K562 (cell line): ENCODE measurements at regions not wholly inside any gene's neighbourhood (a gene's known extent, or its start where the extent isn't known, plus 50 kb on each side); places are given as distances from the start of the nearest gene placed in this dataset.

Experiments
- ATAC-seq: fragments of 200-7000 bp; cut with Tn5 transposase; 3 replicates; pipeline ENCODE4 v1.9.1; 2020; ENCODE audit warnings: moderate library complexity
- BruUV-seq: library from RNA; stranded (reverse); fragments of 400-500 nt; replicated peaks from 2 replicates; lab custom pipeline; 2021; lab: Mats Ljungman, UMichigan
- CTCF ChIA-PET: fragments of 300-600 bp; formaldehyde crosslinking; extraction: SDS; loops from one replicate; lab custom pipeline; 2021; ENCODE audit warnings: low intra/inter-chr PET ratio; lab: Yijun Ruan, JAX
- POLR2A ChIA-PET: fragments of 300-600, 350-650 bp; sonication (Branson Sonifier 250); formaldehyde crosslinking; extraction: SDS; loops from one replicate; lab custom pipeline; 2021; ENCODE audit warnings: antibody characterized with exemption, inconsistent platforms; lab: Yijun Ruan, JAX
- DNase-seq, 4 experiments: peaks; one replicate each; pipeline versions ENCODE4 v3.0.0 to v3.0.0-alpha.2; 2011 to 2018; ENCODE audit warnings: low spot score in 3 of 4, mixed read lengths in 3 of 4; ENCODE audit errors: extremely low read depth in 1 of 4
- FAIRE-seq: peaks from 2 replicates; lab custom pipeline; 2011; peaks lifted over from hg19 to GRCh38; lab: Jason Lieb, UNC
- H2AFZ ChIP-seq: 2 replicates; pipeline ENCODE4 v1.6.0; 2011; ENCODE audit warnings: low read depth, low read length, control low read depth, inconsistent platforms
- H3K27ac ChIP-seq: fragments of 200-600 bp; 3 replicates; pipeline ENCODE4 v1.8.0; 2011; ENCODE audit warnings: low read depth, mild to moderate bottlenecking, control low read depth, inconsistent platforms, low read length, moderate library complexity, mixed read lengths; ENCODE audit errors: extremely low read depth
- H3K27me3 ChIP-seq, 2 experiments: fragments of 300-600 bp in 1 of 2; 2 replicates in 1 of 2; 3 replicates in 1 of 2; pipeline versions ENCODE4 v1.6.0 to v1.8.0; 2011; ENCODE audit warnings: inconsistent platforms in 2 of 2, low read length in 2 of 2, mild to moderate bottlenecking in 1 of 2, mixed read lengths in 1 of 2, moderate library complexity in 1 of 2; ENCODE audit not compliant: control insufficient read depth in 2 of 2, insufficient read depth in 2 of 2
- H3K36me3 ChIP-seq: fragments of 300-600 bp; 3 replicates; pipeline ENCODE4 v1.8.0; 2011; ENCODE audit warnings: mild to moderate bottlenecking, low read length, inconsistent platforms; ENCODE audit not compliant: control insufficient read depth, insufficient read depth
- H3K4me1 ChIP-seq, 2 experiments: fragments of 200-600 bp in 1 of 2; replicated peaks in 1 of 2; 2 replicates in 1 of 2; 3 replicates in 1 of 2; pipeline versions ENCODE4 v1.5.1 to v1.8.0; 2011; ENCODE audit warnings: inconsistent platforms in 2 of 2, low read length in 2 of 2, mild to moderate bottlenecking in 1 of 2, mixed read lengths in 1 of 2, moderate library complexity in 1 of 2; ENCODE audit not compliant: control insufficient read depth in 2 of 2, insufficient read depth in 2 of 2
- H3K4me2 ChIP-seq: 2 replicates; pipeline ENCODE4 v1.6.1; 2011; ENCODE audit warnings: low read length, control low read depth, inconsistent platforms, mixed read lengths; ENCODE audit not compliant: insufficient read depth
- H3K4me3 ChIP-seq: fragments of 200-600 bp; sonication (generic), shearing (Covaris generic); 2 replicates; pipeline ENCODE4 v1.5.1; 2016; ENCODE audit warnings: control low read depth, inconsistent platforms
- H3K79me2 ChIP-seq: fragments of 200-600 bp; 3 replicates; pipeline ENCODE4 v1.8.0; 2011; ENCODE audit warnings: low read length, inconsistent platforms; ENCODE audit not compliant: control insufficient read depth, insufficient read depth
- H3K9ac ChIP-seq, 2 experiments: 2 replicates each; pipeline versions ENCODE4 v1.6.0 to v1.6.1; 2011; ENCODE audit warnings: low read depth in 2 of 2, low read length in 2 of 2, control low read depth in 1 of 2, inconsistent platforms in 1 of 2, mild to moderate bottlenecking in 1 of 2, mixed read lengths in 1 of 2; ENCODE audit not compliant: insufficient read depth in 1 of 2
- H3K9me1 ChIP-seq: one replicate; pipeline ENCODE4 v1.6.0; 2011; ENCODE audit warnings: inconsistent platforms, mild to moderate bottlenecking, low read length, moderate library complexity; ENCODE audit not compliant: control insufficient read depth, insufficient read depth
- H3K9me3 ChIP-seq: replicated peaks from 2 replicates; pipeline ENCODE4 v1.5.1; 2011; ENCODE audit warnings: low read depth, low read length, inconsistent platforms; ENCODE audit not compliant: control insufficient read depth, insufficient read depth
- H4K20me1 ChIP-seq: replicated peaks from 2 replicates; pipeline ENCODE4 v1.6.1; 2011; ENCODE audit warnings: low read length, inconsistent platforms, mixed read lengths; ENCODE audit not compliant: control insufficient read depth, insufficient read depth
- ELK1 ChIP-seq: sonication (generic); formaldehyde crosslinking; IDR thresholded peaks from 2 replicates; pipeline ENCODE4 v1.8.1; 2022; ENCODE audit warnings: missing genetic modification reagents
- ESRRA ChIP-seq: fragments of 450-650 bp; IDR thresholded peaks from 2 replicates; pipeline ENCODE4 v1.6.1; 2014; ENCODE audit warnings: low read depth, mild to moderate bottlenecking, moderate library complexity, borderline replicate concordance
- SMAD2 ChIP-seq: fragments of 150-350 bp; IDR thresholded peaks from 2 replicates; pipeline ENCODE4 v1.6.1; 2014; ENCODE audit warnings: low read depth, mild to moderate bottlenecking, low read length
- TSHZ1 ChIP-seq: fragments of 250-450 bp; sonication (Bioruptor Pico); IDR thresholded peaks from 2 replicates; pipeline ENCODE4 v1.4.0; 2020; ENCODE audit warnings: mild to moderate bottlenecking, moderate library complexity
- in situ Hi-C: fragments of 300-500 bp; cut with MboI; formaldehyde crosslinking; loops from 4 replicates; pipeline ENCODE4 v1.15.0; 2018; ENCODE audit warnings: inconsistent platforms, mixed read lengths
- intact Hi-C: fragments of 100-400 bp; cut with micrococcal nuclease; formaldehyde crosslinking; loops from 2 replicates; pipeline ENCODE4 v1.14.2; 2022
- TF ChIP-seq, protein P1 (sequence below): fragments of 450-650 bp; IDR thresholded peaks from 2 replicates; pipeline ENCODE4 v1.6.1; 2016; ENCODE audit warnings: low read depth, mild to moderate bottlenecking, moderate library complexity

- TF ChIP-seq, protein P1, sequence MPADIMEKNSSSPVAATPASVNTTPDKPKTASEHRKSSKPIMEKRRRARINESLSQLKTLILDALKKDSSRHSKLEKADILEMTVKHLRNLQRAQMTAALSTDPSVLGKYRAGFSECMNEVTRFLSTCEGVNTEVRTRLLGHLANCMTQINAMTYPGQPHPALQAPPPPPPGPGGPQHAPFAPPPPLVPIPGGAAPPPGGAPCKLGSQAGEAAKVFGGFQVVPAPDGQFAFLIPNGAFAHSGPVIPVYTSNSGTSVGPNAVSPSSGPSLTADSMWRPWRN = no peak
These were observed 653.7 kb downstream of the DACH1 start (continued) for GRCh38 chr13:71213252-71213821.

- POLR2A ChIA-PET = no interaction called here
- no TSS peak for BruUV-seq
- Histone ChIP-seq H3K9ac (no peak overlapping the region), H3K4me3 (no peak overlapping the region), H3K27me3 (no peaks in the 10 kb centered on the region), H3K36me3 (no peaks in the 10 kb centered on the region), H3K79me2 (no peaks in the 10 kb centered on the region), H3K9me1 (no peaks in the 10 kb centered on the region), H2AFZ (no peak overlapping the region), H3K9me3 (no peaks in the 10 kb centered on the region), H3K4me1 (no peaks in the 10 kb centered on the region), H3K27ac (no peak overlapping the region), H3K4me2 (no peak overlapping the region), H4K20me1 (no peaks in the 10 kb centered on the region)
- intact Hi-C loops = no loop called here
- FAIRE-seq (no peak), ATAC-seq (no peak), DNase-seq (no peak)
- TF ChIP-seq SMAD2 (no peak), TSHZ1 (no peak), ESRRA (no peak), ELK1 (CRISPR knock-in tag) (no peak)
- in situ Hi-C loops = no loop called here
- CTCF ChIA-PET = no interaction called here
These were observed 656.1 kb downstream of the DACH1 start for GRCh38 chr13:71210861-71211260.
